Fibroblast of lung (primary cell): ENCODE measurements at regions not wholly inside any gene's neighbourhood (a gene's known extent, or its start where the extent isn't known, plus 50 kb on each side); places are given as distances from the start of the nearest gene placed in this dataset.

Experiments
- EZH2 ChIP-seq: IDR thresholded peaks from 2 replicates; pipeline ENCODE4 v1.5.1; 2012; ENCODE audit warnings: low read length, control low read depth, mild to moderate bottlenecking; ENCODE audit errors: missing control alignments
- TF ChIP-seq, protein P1 (sequence below), 2 donors: IDR thresholded peaks in 1 of 2; conservative IDR thresholded peaks in 1 of 2; 1 replicate in 1 of 2; 2 replicates in 1 of 2; pipeline ENCODE4 v1.5.1; 2011 to 2012; ENCODE audit warnings: low read length in 2 of 2, control low read depth in 1 of 2, inconsistent platforms in 1 of 2, low read depth in 1 of 2, mild to moderate bottlenecking in 1 of 2

- TF ChIP-seq, protein P1, sequence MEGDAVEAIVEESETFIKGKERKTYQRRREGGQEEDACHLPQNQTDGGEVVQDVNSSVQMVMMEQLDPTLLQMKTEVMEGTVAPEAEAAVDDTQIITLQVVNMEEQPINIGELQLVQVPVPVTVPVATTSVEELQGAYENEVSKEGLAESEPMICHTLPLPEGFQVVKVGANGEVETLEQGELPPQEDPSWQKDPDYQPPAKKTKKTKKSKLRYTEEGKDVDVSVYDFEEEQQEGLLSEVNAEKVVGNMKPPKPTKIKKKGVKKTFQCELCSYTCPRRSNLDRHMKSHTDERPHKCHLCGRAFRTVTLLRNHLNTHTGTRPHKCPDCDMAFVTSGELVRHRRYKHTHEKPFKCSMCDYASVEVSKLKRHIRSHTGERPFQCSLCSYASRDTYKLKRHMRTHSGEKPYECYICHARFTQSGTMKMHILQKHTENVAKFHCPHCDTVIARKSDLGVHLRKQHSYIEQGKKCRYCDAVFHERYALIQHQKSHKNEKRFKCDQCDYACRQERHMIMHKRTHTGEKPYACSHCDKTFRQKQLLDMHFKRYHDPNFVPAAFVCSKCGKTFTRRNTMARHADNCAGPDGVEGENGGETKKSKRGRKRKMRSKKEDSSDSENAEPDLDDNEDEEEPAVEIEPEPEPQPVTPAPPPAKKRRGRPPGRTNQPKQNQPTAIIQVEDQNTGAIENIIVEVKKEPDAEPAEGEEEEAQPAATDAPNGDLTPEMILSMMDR (conservative IDR thresholded peaks at IDR 0.05 in 1 of 2, IDR thresholded peaks at IDR 0.05 in 1 of 2; ENCODE audit: low read depth in 1 of 2, low read length in 2 of 2) = no peak
- no peak for TF ChIP-seq EZH2
These were observed 51.2 kb upstream of the PRR20G start for GRCh38 chr3:127339016-127339415.
